Stimulated activated CD4-positive, alpha-beta T cell treated with anti-CD3 and anti-CD28 coated beads, Interleukin-15, amount 100 ng/mL, for 48 hours (primary cell): ENCODE measurements at regions not wholly inside any gene's neighbourhood (a gene's known extent, or its start where the extent isn't known, plus 50 kb on each side); places are given as distances from the start of the nearest gene placed in this dataset.
"Not testable (repeated sequence)": the region's sequence is repeated elsewhere in the genome, so short reads cannot be mapped to it uniquely, and the experiment has no call there.

Experiments used
- DNase-seq, 2 donors: peaks; one replicate each; pipeline ENCODE4 v3.0.0-alpha.2; 2020; ENCODE audit warnings: low read depth in 2 of 2

DNA sequence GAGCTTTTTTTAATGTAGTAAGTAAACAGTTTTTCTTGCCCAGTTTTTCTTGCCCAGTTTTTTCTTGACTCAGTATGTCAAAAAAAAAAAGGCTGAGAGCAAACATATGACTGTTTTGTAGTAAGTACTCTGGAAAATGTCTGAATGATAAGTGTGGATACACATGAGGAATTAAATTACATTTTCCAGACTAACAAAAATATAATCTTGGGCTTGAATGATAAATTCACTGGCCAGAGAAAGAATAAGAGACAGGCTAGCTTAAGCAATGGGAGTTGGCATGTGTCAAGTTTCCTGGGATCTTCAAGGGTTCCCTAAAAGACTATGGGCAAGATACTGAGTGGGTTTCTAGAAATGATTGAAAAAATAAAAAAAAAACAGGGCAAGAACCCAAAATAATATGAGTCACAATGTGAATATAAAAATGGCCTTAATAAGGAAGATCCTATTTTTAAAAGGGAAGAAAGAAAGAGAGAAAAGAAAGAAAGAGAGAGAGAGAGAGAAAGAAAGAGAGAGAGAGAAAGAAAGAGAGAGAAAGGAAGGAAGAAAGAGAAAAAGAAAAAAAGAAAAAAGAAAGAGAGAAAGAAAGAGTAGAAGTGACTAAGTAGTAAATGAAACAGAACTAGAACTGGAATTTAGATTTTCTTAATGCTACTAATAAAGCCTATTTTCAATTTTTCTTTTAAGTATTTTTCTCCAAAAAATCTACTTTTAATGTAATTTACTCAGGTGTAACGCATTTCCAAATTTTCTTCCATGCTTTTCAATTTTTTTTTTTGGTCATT is 60.2 kb downstream of the TFPI2 start:
- no peak for DNase-seq

DNA sequence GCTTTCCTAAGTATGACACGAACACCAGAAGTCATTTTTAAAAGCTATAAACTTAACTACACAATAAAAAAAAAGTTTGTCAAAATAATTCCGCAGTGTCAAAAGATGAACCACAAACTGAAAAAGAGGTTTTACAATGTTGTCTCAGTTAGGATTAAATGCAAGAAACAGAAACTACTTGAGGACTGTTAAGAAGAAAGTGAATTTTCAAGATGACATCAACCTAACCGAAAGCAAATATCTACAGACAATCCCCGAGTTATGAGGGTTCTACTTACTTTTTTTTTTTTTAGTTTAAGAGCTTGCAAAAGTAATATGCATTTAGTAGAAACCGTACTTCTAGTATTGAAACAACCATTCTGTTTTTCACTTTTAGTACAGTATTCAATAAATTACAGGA is 62.3 kb downstream of the TFPI2 start:
- DNase-seq = no peak

DNA sequence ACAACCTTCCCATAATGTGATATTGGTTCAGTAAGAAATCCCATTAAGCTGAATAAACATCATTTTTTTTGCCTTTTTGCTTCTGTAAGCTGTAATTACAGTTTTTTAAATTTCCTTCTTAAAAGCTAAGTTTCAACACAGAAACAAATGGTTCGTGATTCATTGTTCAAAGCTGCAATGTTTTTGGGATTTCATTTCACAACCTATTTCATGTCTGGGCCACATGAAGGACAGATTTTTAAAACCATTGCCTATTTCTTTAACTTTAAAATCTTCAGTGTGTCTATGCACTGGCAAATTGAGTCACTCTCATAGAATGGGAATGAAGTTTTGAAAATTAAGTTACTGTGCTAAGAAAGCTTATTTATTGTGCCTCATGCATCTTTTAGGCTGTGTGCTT is 66.9 kb downstream of the TFPI2 start:
- no peak for DNase-seq

DNA sequence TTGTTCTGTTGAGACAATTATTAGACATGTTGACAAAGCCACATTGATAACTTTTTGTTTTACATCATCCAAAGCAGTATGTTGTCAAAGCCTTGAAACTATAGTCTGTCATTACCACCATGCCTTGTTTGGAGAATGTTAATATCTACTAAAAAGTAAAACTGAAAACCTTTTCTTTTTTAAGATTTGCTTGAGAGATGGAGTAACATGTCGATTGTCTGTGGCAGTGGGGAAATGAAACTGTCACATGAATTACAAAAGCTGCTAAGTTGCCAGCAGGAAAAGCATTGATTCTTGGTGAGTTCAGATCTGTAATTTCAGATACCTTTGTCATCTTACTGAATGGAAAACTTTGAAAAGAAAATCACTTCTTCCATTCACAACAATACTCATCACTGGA is 69.1 kb downstream of the TFPI2 start:
- DNase-seq = no peak

DNA sequence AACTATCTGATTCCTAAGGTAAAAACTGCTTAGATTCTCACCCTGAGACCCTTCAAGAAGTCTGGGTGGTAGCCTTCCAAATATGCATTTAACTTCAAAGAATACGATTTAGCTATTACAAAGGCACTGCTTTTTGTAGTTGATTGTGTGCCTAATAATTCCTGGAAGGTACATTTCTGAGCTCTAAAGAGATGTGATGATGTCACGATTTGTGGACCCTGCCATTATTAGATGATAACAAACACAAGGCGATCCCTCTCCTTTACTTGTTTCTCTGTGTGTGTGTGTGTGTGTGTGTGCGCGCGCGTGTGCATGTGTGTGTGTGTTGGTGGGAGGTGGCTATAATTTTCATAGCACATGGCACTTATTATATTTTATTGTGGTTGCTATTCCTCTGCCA is 70.9 kb downstream of the TFPI2 start:
- no peak for DNase-seq

DNA sequence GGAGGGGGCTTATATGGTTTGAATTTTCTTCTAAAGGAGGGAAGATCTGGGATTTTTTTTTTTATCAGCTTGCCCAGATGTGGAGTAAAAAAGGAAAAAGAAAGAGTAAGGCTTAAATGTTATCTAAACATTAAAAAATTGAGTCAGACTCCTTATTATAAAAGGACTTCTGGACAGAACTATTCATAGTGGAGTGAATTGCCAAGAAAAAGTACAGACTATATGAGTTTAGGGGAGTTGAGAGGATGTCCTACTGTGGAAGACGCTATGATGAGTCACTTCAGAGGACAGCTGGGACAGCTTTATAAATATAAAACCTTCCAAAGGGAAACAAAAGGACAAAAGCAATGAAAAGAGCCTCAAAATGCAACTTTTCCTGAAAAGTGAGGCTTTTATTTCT is 73.0 kb downstream of the TFPI2 start:
- DNase-seq = no peak

DNA sequence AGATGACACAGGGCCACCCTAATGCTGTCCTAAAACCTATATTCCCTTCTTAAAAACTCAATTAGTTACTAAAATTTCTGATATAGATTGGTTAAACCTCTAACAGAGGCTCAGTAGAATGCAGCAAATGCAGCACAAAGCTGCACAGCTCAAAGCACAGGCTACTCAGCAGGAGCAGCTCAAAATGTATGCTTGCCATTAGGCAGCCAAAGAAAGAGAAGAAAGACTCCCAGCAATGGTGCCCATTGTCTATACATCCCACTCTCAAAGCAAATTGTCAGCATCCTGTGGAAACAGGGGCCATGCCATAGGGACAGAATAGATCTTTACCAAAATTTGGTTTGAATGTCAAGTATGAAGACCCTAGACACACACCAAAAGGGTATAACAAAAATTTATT is 73.5 kb downstream of the TFPI2 start:
- no peak for DNase-seq

DNA sequence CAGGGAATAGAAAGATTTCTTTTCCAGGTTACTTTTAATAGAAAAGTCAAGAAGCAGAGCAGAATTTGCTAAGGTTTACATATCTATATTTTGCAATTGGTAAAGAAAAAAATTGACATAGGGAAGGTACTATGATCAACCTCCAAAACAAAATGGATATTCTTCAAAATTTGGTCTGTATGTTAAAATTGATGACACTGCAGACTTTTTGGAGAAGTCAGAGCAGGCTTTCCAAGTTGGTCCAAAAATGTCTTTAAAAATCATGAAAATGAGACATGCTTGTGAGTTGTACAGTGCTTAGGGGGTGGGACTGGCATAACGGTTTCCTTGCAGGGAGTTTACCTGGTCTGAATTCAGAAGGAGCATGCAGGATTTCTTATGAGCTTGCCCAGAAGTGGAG is 77.0 kb downstream of the TFPI2 start:
- no peak for DNase-seq

DNA sequence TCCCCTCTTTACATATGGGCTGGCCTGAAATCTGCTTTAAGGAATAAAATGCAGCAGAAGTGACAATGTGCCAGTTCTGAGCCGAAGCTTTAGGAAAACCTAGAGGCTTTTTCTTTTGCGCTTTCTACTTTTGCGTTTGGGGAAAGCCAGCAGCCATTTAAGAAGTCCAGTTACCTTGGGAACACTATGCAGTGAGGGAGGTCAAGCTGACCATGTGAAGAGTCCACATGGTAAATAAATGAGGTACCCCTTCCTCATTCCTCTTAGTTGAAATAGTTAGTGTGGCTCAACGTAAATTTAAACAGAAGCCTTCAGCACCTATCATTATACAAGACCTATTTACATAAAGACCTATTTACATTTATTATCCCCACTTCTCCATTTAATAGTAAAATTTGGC is 78.5 kb downstream of the TFPI2 start:
- no peak for DNase-seq

DNA sequence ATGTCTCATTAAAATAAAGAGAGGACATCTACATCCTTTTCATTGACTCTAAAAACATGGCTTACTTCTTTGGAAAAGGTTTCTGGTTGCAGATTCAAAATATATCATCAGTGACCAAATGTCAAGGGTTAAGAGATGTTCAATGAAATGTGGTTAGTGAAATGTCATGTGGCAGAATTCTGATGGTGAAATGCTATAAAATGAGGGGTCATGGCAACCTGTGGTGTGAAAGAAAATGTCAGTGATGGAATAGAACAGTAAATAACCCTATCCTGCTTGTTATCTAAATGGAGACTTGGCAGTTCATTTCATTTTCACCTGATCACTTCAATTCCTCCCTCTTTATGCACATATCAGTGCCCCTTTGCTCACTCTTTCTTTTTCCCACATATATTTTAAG is 79.4 kb downstream of the TFPI2 start:
- DNase-seq = no peak

DNA sequence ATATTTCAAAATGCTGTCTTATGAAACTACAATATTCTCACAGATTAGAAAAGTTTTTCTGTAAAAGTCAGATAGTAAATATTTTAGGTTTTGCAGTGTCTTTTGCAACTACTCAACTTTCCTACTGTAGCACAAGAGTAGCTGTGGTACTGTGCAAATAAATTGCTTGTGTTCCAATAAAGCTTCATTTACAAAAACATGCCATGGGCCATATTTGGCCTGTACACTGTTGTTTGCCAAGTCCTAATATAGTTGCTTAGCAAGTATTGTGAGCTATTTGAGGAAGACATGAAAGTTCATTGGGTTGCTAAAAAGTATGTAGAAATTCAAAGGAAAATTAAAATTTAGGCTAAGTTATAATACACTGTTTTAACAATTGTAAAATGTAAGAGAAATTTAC is 80.0 kb downstream of the TFPI2 start:
- no peak for DNase-seq

DNA sequence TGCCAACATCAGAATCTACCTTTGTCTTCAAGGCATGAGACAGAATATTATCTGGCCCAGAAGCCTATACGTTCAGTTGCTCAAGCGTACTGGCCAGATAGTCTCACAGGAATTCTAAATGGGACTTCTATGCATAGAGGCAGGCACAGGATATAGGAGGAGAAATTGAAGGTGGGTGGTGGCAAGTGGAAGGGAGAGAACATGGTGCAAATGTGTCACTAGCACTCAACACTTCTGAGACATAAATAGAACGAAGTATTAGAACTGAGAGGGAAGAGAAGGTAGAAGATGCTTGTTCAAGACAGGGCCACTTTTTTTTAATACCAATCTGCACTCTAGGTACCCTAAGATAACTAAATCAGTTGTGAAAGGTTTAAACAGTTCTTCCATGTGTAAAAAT is 85.8 kb downstream of the TFPI2 start:
- no peak for DNase-seq

DNA sequence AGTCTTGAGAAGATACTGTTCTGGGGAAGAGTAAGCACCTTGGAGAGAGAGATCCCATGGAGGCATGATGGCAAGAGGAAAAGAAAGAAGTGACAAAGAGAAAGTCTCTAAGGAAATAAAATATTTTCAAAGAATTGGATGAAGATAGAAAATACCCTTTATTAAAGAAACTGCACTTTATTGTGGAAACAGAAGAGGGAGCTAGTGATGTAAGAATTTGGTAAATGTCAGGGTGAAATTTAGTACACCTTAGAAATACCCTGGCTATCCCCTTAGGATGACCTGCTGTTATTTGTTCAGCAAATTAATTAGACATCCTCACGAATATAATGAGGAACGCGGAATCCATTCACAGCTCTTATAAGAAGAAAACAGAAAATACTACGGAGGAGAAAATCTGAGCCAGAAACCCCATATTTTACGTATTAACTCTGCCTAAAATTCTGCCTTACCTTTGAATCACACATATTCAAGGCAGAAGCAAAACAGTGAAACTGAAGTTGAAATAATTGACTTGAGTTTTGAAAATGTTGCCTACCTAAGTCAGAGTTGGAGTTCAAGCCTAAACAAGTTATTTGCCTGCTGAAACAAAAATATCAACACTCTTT is 90.7 kb downstream of the TFPI2 start:
- no peak for DNase-seq

DNA sequence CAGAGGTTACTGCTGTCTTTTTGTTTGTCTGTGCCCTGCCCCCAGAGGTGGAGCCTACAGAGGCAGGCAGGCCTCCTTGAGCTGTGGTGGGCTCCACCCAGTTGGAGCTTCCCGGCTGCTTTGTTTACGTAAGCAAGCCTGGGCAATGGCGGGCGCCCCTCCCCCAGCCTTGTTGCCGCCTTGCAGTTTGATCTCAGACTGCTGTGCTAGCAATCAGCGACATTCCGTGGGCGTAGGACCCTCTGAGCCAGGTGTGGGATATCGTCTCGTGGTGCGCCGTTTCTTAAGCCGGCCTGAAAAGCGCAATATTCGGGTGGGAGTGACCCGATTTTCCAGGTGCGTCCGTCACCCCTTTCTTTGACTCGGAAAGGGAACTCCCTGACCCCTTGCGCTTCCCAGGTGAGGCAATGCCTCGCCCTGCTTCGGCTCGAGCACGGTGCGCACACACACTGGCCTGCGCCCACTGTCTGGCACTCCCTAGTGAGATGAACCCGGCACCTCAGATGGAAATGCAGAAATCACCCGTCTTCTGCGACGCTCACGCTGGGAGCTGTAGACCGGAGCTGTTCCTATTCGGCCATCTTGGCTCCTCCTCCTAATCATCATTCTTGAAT is 97.4 kb downstream of the TFPI2 start:
- not testable (repeated sequence) for DNase-seq

DNA sequence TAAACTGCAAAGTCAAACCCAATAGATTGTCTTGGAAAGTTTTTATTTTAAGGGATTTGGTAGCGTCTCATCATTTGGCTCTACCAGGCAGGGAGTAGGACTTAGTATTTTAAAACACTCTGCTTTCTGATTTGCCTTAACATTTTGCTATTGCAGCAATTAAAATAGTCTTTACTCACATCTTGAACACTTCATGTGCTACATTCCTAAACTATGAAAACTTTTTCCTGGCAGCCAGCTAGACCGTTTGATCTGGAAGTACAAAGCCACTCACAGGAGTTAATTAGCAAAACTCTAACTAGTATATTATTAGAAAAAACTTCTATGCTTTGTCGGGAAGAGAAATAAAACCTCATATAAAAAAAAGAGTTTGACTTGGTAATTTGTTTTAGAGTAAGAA is 111.4 kb downstream of the TFPI2 start:
- DNase-seq = no peak

DNA sequence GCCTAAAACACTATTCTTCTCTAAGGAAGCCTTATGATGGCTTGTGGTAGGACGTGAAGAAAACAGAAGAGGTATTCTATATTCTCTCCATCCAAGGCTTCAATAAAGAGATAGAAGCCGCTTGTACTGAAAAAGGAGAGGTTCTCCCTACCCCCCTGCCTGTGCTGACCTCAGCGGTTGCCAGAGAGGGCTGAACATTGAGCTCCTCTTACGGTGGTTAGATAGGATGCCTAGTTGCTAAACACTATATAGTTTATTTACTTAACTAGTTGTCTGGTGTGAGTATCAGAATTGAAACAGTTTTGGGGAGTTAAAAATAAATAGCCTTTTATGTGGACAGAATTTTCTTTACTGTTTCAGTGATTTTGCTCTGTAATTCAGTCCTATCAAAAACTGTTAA is 112.2 kb downstream of the TFPI2 start:
- no peak for DNase-seq

DNA sequence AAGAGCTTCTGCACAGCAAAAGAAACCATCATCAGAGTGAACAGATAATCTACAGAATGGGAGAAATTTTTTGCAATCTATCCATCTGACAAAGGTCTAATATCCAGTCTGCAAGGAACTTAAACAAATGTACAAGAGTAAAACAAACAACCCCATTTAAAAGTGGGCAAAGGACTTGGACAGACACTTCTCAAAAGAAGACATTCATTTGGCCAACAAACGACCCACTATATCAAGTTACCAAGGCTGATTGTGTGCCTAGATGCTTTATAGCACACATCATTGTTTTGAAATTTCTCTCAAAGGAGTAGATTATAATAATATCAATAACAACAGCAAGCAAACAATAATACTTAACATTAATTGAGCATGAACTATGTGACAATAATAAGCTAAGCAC is 117.1 kb downstream of the TFPI2 start:
- no peak for DNase-seq

DNA sequence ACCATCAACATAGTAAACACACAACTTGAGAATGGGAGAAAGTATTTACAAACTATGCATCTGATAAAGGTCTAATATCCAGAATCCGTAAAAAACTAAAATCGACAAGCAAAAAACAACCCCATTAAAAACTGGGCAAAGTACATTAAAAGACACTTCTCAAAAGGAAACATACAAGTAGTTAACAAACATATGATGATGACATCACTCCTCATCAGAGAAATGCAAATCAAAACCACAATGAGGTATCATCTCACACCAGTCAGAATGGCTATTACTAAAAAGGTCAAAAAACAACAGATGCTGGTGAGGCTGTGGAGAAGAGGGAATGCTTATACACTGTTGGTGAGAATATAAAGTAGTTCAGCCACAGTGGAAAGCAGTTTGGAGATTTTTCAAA is 125.1 kb downstream of the TFPI2 start:
- DNase-seq = no peak

DNA sequence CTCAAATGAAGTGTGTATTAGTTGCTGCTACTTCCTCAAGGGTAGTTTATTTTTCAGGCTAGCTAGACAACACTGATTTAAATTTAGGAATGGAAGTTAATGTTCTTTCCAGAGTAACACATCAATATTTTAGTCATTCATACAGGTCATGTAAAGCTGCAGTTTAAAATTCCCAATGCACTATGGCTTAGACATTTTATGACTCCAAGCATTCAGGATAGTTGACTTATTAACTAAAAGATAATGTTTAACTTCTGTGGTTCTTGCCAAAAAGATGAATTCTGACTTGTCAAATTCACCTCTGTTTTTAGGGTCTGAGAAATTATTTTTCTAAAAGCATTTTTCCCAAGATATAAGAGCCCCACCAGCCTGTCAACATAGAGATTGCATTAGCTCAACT is 131.9 kb downstream of the TFPI2 start:
- DNase-seq = no peak

DNA sequence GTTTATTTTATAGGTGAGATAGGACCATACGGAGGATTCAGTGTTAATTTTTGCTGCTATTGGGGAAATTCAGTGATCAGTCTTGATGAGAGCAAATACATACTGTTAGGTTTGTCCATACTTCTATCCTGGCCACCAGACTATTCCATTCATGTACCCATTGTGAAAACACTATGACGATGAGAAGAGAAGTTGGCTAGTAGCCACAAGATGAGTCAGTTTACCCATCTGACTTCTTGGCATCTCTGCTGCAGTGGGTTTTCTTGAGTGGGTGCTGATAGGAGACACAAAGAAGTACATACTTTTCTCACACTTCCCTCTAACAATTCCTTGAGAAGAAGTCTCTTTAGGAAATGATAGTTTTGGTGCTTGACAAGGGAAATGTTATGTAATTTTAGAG is 133.1 kb downstream of the TFPI2 start:
- DNase-seq = no peak

DNA sequence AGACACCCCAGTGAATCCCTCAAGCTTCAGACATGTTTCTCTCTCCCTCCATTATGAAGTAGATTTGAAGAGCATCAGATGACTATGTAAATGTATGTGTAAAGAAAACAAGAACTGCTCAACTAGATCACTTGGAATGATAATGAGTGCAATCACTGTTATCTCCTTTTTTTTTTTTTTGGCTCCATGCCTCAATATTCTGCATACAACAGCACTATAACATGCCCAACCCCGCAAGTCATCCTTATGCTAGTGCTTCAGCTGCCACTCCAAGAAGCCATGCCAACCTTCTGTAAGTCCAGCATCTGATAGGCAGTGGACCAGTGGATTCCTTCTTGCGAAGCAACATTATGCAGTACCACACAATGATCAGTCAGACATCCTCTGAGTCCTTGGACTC is 133.7 kb downstream of the TFPI2 start:
- DNase-seq = no peak

DNA sequence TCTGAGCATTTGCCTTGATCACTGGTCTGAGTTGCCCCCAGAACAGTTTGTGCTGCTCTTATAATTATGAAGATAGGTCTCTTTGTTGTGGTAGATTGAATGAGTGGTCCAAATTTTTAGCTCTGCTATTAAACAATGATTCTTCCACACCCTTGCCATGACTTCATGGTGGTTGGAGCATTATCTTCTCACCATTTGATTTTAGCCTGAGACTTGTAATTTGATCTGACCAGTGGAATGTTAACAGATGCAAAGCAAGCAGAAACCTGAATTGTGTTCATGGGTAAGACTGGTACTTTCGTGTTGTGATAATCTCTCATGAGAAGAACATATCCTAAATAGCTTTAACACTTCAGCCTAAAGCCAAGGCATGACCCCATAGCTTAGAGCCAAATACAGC is 139.1 kb downstream of the TFPI2 start:
- no peak for DNase-seq

DNA sequence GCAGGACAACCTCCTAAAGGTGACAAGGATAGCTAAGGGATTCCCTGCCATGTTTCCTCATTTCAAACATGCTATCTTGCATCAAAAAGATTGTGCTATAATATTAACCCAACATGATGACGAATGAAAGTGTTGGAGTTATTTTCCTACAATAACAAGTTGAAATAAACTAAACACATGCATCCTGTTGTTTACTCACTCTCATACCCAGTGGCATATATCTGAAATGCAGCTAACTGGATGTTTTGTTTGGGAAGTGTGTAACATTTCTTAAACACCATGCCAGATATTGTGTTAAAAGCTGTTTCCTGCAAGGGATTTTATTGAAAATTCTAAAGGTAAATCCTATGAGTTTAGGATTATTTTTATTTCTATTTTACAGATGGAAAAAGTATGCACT is 139.6 kb downstream of the TFPI2 start:
- no peak for DNase-seq

DNA sequence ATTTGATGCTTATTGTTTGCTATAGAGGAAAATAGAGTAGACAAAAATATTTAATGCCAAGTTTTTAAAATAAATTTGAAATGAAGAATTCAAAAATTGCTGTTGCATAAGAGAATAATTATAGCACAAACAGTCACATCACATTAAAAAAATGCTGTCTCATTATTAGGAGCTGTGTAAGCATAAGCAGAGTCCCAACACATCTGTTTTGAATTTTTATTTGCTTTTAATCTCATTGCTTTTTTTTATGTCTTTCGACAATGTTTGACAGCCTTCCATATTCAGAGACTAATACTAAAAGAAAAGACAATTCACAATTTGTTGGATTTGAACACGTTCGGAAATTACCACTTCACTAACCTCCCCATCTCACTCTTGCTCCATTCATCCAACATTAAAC is 143.5 kb downstream of the TFPI2 start:
- no peak for DNase-seq
